ENCODE measurements at regions not wholly inside any gene's neighbourhood (a gene's known extent, or its start where the extent isn't known, plus 50 kb on each side); places are given as distances from the start of the nearest gene placed in this dataset.

DNA sequence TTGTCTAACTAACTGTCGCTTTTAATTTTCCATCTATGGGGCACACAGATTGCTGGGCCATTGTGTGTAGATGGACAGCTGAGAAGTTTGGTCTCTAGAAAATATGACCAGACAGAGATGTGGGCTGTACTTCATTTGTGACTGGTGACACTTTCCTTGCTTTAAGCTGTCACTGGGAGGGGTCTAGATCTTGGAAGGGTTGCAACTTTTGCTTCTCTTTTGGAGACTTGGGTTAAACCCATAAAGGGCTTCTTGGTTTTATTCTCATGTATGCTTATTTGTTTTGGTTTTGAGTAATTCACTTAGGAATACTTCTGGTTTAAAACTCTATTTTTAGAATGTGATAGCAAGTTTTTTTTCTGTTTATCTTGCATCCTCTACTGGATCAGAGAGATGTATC lies 80.2 kb downstream of the ETS2 start:
- H3K23ac ChIP-seq (ENCODE audit: low read depth, low read length): no peak overlapping the region
- no peak overlapping the region for H3K18ac ChIP-seq (ENCODE audit: low read depth, low read length)
- DNase-seq: no peak
- intact Hi-C loops (cut with micrococcal nuclease) (no loop called here), in situ Hi-C loops (cut with MboI; ENCODE audit: low sequenced_read_pairs) (no loop called here), dilution Hi-C loops (cut with HindIII; ENCODE audit: low sequenced_read_pairs, unreplicated experiment) (no loop called here)
- no peak overlapping the region for H3K27ac ChIP-seq (ENCODE audit: insufficient read depth, low read length)
- no peak overlapping the region; the same call in 1 of the 2 replicates for H3K14ac ChIP-seq (replicated peaks; ENCODE audit: low read depth, low read length)
- no peak overlapping the region for H2AFZ ChIP-seq (replicated peaks; ENCODE audit: low read length, poor library complexity)
- H3K9ac ChIP-seq (ENCODE audit: low read depth, low read length): no peak overlapping the region
- peak overlapping the region; percentile 72; the same call in 1 of the 2 replicates for H2BK20ac ChIP-seq (ENCODE audit: low read depth, low read length)
- H4K8ac ChIP-seq (ENCODE audit: low read depth in 2 of 2, low read length in 2 of 2): no peak overlapping the region
- H2BK120ac ChIP-seq (ENCODE audit: low read depth, low read length): no peak overlapping the region
- H4K5ac ChIP-seq (ENCODE audit: low read depth, low read length): no peak overlapping the region
- no peaks in the 10 kb centered on the region for H3K9me1 ChIP-seq (ENCODE audit: insufficient read depth, low read length)
- no peak overlapping the region; the same call in 1 of the 2 replicates for H3K56ac ChIP-seq (ENCODE audit: extremely low read depth, insufficient read depth, low read length)
- no peaks in the 10 kb centered on the region for H4K20me1 ChIP-seq (ENCODE audit: insufficient read depth, low read length)
- H3K36me3 ChIP-seq (ENCODE audit: control insufficient read depth, insufficient read depth, low read length): no peaks in the 10 kb centered on the region
- CTCF ChIA-PET: no interaction called here
- TF ChIP-seq POLR2A (IDR thresholded peaks at IDR 0.05; ENCODE audit: low read depth, low read length): no peak
- TF ChIP-seq RFX5 (IDR thresholded peaks at IDR 0.05; ENCODE audit: low read depth, low read length): no peak
- TF ChIP-seq, protein P1, sequence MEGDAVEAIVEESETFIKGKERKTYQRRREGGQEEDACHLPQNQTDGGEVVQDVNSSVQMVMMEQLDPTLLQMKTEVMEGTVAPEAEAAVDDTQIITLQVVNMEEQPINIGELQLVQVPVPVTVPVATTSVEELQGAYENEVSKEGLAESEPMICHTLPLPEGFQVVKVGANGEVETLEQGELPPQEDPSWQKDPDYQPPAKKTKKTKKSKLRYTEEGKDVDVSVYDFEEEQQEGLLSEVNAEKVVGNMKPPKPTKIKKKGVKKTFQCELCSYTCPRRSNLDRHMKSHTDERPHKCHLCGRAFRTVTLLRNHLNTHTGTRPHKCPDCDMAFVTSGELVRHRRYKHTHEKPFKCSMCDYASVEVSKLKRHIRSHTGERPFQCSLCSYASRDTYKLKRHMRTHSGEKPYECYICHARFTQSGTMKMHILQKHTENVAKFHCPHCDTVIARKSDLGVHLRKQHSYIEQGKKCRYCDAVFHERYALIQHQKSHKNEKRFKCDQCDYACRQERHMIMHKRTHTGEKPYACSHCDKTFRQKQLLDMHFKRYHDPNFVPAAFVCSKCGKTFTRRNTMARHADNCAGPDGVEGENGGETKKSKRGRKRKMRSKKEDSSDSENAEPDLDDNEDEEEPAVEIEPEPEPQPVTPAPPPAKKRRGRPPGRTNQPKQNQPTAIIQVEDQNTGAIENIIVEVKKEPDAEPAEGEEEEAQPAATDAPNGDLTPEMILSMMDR (conservative IDR thresholded peaks at IDR 0.05; ENCODE audit: low read depth, low read length): no peak
- TF ChIP-seq CEBPB (IDR thresholded peaks at IDR 0.05; ENCODE audit: low read depth, low read length): no peak
- TF ChIP-seq, protein P2, sequence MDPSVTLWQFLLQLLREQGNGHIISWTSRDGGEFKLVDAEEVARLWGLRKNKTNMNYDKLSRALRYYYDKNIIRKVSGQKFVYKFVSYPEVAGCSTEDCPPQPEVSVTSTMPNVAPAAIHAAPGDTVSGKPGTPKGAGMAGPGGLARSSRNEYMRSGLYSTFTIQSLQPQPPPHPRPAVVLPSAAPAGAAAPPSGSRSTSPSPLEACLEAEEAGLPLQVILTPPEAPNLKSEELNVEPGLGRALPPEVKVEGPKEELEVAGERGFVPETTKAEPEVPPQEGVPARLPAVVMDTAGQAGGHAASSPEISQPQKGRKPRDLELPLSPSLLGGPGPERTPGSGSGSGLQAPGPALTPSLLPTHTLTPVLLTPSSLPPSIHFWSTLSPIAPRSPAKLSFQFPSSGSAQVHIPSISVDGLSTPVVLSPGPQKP (IDR thresholded peaks at IDR 0.05; ENCODE audit: borderline replicate concordance, low read depth, low read length): no peak
- TF ChIP-seq NFE2L2 (IDR thresholded peaks at IDR 0.05; ENCODE audit: low read depth, low read length): no peak
- no peak for TF ChIP-seq RAD21 (IDR thresholded peaks at IDR 0.05; ENCODE audit: low read length)
- TF ChIP-seq, protein P3, sequence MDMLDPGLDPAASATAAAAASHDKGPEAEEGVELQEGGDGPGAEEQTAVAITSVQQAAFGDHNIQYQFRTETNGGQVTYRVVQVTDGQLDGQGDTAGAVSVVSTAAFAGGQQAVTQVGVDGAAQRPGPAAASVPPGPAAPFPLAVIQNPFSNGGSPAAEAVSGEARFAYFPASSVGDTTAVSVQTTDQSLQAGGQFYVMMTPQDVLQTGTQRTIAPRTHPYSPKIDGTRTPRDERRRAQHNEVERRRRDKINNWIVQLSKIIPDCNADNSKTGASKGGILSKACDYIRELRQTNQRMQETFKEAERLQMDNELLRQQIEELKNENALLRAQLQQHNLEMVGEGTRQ (IDR thresholded peaks at IDR 0.05; ENCODE audit: low read depth, low read length): no peak
- no peak; the same call in 1 of the 2 replicates for ATAC-seq (ENCODE audit: low read depth)
- no peaks in the 10 kb centered on the region; the same call in 1 of the 2 replicates for H3K27me3 ChIP-seq (ENCODE audit: control insufficient read depth, insufficient read depth, low read length)
- POLR2A ChIA-PET (ENCODE audit: unreplicated experiment): no interaction called here
- no peaks in the 10 kb centered on the region for H3K4me1 ChIP-seq (ENCODE audit: control insufficient read depth, insufficient read depth, low read length)
- peaks cover 8% of the 10 kb centered on the region for H3K9me3 ChIP-seq (ENCODE audit: control insufficient read depth, insufficient read depth, low read length)
- H2BK15ac ChIP-seq (ENCODE audit: low read depth, low read length): no peak overlapping the region
- no peak overlapping the region for H3K4me3 ChIP-seq (ENCODE audit: insufficient read depth, low read depth, low read length)
- no peaks in the 10 kb centered on the region for H3K79me1 ChIP-seq (ENCODE audit: low read depth in 1 of 2, low read length in 2 of 2)
- BruUV-seq (replicated peaks): no TSS peak
- no peak overlapping the region; the same call in 1 of the 2 replicates for H4K91ac ChIP-seq (ENCODE audit: insufficient read depth, low read depth, low read length)
- 0 out of 2 replicates have a peak overlapping the region, but pooled peaks have one; percentile 1 for H3K4ac ChIP-seq (ENCODE audit: low read depth, low read length)
- no peak overlapping the region for H2AK5ac ChIP-seq (ENCODE audit: low read depth, low read length)
- no CpG with 5 or more reads among the region's 1 CpG for WGBS, 2 experiments (ENCODE audit: extremely low coverage in 2 of 2, insufficient read length in 1 of 2)
- H2AK9ac ChIP-seq (replicated peaks; ENCODE audit: low read depth, low read length, poor library complexity): no peak overlapping the region
- no peak overlapping the region for H2BK5ac ChIP-seq (ENCODE audit: low read depth, low read length, poor library complexity, severe bottlenecking)
- H3K4me2 ChIP-seq (ENCODE audit: low read depth, low read length): no peak overlapping the region
